GM18505 (cell line): ENCODE measurements at regions not wholly inside any gene's neighbourhood (a gene's known extent, or its start where the extent isn't known, plus 50 kb on each side); places are given as distances from the start of the nearest gene placed in this dataset.
"Not testable (repeated sequence)": the region's sequence is repeated elsewhere in the genome, so short reads cannot be mapped to it uniquely, and the experiment has no call there.

Source experiments
- ATAC-seq: cut with Tn5 transposase; IDR thresholded peaks from one replicate; pipeline ENCODE4 v1.9.1; 2021; ENCODE audit not compliant: unreplicated experiment

DNA sequence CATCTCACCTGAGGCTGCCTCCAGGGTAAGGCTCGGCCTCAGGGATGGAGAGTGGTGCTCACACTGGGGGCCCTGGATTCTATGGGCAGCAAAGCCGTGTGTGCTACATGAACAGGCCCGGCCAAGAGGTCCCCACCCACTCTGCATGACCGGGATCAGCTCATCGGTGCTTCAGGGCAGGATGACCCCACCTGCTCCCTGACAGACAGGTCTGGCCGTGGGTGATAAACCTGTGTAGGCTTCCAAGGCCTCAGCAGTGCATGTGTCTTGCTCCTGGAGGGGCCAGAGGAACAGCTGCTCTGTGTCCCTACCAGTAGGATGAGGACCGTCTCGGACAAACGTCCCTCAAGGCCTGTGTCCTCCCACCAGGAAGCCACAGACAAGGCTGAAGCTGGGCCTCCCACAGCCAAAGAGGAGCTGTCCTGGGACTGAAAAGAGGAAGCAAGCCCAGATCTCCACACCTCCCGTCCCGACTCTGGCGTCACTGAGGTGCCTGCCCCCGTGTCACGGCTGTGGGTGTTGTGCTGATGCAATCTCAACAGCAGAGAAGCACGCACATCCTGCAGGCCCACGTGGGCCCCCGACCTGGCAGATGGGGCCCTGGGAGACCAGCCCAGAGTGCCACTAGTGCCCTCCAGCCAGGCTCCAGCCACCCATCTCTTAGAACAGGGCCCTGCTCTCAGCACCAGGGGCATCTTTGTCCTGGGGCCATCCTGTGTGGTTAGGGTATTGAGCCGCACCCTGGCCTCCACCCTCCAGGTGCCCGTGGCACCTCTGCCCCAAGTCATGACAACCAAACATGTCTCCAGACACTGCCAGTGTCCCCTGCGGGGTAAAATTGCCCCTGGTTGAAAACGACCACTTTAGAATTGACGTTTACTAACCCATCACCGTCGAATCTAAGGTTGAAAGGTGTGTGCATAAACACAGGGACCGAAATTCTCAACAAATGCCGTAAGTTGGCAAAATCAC lies 5455.9 kb upstream of the TPTE start:
- ATAC-seq: peak; percentile 82

DNA sequence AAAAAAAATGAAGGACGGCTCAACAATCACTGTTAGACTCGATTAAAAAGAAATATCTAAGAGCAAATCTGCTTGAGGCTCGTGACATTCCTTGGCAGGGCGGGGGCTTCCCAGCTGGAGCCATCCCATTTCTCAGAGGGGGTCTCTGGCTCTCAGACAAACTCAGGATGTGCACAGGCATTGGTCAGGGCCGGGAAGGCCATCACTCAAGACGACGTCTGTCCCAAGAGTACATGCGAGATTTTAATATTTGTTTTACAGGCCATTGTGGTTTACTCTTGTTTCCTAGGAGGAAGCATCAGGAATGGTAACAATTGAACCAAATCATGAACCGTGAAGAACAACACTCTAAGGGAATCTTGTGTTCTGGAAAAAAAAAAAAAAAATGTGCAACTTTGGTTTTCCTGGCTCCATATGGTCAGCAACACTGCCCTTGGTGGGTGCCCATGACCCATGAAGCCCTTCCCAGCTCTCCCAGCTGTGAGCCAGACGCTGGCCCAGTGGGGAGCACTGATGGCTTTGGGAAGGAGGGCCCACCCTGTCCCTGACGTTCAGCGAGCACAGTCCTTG lies 5454.6 kb upstream of the TPTE start:
- not testable (repeated sequence) for ATAC-seq

DNA sequence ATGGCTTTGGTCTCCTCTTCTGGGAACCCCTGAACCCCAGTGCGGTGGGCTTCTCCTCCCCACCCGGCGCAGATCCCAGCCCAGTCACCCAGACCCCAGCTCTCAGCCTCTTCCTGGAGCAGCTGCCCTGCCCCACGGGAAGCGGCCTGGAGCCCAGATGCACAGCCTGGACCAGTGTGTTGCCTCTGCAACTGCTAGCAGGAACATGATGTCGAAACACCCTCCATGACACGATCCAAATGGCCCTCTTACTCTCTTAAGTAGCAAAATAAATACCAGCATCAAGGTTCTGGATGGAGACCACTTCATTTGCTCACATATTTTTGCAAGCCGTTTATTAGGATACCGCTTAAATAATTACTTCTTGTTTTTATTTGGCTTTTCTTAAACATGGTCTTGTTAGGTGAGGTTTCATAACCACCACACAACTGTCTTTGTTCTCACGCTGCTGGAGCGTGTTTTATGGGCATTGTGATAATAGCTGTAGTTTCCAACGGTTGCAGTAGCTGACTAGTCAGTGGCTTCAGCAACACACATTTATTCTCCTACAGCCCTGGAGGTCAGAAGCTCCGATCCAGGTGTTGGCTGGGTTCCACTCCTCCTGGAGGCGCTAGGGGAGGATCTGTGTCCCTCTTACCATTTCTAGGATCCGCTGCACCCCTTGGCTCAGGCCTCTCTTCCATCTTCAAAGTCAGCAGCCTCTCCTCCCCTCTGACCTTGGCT lies 5453.9 kb upstream of the TPTE start:
- not testable (repeated sequence) for ATAC-seq

DNA sequence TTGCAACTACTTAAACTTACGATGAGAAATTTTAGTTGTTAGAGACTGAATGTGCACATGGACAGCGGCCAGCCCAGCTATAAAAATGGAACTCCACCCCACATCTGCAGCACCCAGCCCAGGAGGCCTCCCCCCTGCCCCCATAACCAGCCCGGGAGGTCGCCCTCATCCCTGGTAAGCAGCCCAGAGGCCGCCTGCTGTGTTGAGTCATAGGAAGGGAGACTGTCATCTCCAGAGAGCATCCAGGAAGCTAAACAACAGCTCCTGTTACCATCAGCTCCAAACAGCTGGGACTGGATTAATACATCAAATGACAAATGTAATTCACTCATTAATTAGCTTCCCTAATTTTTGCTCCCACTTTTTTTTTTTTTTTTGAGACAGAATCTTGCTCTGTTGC lies 5452.7 kb upstream of the TPTE start:
- ATAC-seq: not testable (repeated sequence)

DNA sequence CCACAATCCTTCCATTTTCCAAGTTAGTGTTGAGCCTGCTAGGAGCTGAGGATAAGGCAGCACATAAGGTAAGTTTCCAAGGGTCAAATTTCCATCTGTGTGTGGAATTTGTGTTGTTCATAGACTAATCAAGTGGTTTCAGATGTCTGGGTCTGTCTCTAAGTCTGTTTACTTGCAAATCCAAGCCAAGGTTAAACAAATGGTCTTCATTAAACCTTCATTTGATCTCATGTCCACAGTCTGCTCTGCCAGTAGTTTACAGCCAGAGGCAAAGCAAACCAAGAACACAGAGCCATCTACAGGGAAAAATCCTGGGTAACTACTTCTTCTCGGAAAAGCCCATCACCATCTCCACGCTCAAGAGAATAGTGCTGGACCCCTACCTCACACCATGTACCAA lies 5450.2 kb upstream of the TPTE start:
- ATAC-seq: not testable (repeated sequence)

DNA sequence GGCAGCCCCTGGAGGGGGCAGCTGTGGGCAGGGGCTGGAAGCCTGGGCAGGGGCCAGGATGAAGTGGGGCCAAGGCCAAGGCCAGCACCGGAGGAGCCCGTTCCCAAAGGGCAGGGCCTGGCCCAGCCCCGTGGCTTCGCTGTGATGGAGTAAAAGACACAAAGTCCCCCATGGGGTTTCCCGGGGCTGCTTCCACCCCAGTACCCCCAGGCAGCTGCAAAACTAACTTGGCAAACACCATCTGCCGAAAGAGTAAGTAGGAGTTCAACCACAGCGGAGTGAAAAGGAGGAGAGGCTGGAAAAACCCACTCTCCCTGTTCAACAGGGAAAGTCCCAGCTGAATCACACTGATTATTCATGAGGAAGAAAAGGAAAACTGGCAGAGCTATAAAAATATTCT lies 5444.5 kb upstream of the TPTE start:
- ATAC-seq: not testable (repeated sequence)

DNA sequence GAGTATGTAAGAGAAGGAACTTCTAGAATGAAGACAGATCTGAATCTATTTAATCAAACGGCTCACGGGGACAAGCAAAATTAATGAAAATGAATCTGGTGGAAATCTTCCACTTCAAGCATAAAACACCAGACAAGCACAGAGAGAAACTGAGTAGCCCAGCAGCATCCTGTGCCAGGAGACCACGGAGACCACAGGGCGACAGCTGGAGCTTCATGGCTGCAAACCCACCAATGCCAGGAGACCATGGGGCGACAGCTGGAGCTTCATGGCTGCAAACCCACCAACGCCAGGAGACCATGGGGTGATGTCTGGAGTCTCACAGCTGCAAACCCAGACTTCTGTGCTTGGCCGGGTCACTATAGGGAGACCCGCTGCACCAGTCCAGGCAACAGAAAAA lies 5442.0 kb upstream of the TPTE start:
- ATAC-seq: not testable (repeated sequence)

DNA sequence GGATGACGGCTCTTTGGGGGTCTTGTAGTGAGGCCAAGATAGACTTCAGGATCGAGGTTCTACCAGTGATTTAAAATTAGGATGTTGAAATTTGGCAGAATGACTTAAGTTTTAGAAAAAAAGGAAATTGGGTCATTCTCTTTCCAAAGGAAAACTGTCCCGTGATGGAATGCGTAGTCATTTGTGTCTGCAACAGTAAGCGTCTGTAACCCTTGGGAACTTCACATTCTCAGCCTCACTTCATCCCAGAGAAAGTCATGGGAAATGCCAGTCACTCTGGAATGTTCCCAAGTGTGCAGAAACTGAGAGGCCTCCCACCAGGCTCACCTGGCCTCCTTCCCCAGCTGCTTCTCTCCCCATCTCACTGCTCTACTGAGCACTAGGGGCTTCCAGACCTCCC lies 5441.4 kb upstream of the TPTE start:
- ATAC-seq: not testable (repeated sequence)

DNA sequence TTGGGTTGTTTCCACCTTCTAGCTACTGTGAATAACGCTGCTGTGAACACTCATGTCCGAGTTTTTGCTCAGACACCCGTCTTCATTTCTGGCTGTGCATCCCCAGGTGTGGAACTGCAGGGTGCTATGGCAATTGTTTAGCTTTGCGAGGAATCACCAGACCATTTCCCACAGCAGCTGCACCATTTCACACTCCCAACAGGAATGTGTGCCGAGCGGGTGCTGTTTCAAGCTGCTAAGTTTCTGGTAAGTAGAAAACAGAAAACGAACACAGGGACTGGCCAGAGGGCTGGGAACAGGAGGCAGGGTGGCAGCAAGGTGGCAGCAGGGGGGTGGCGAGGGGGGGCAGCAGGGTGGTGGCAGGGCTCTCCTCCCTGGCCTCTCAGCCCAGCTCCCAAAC lies 5437.1 kb upstream of the TPTE start:
- not testable (repeated sequence) for ATAC-seq

DNA sequence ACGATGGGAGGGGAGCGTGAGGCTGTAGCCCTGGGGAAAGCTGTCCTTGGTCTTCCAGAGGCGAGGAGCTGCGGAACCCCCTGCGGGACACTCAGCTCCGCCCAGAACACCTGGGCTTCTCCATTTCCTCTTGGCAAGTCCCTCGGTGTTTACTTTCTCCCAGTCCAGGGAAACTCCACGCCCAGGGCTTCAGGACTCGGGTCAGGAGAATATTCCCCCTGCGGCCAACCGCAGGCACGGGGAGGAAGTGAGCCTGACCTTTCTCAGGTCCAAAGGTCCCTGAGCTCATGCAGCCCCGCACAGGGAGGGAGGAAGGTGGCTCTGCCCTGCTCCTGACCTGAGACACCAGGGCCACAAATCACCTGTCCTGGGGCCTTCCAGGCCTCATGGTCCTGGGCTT lies 5435.9 kb upstream of the TPTE start:
- ATAC-seq: not testable (repeated sequence)

DNA sequence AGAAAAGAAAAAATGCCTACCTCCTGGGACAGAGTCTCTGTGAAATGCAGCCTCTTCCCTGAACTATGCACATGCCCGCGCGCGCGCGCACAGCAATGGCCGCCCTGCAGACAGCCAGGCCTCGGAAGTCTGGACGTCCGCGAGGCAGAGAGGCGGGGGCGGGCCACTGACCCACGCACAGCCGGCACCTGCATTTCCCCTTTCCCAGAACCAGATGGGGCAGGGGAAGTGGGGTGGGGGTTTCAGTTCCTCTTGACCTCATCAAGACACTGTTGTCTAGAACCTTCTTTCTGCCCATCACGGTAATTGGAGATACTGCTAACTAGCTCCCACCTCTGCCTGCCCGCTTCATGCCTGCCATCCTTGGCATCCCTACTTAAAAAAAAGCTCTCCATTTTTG lies 5435.0 kb upstream of the TPTE start:
- not testable (repeated sequence) for ATAC-seq

DNA sequence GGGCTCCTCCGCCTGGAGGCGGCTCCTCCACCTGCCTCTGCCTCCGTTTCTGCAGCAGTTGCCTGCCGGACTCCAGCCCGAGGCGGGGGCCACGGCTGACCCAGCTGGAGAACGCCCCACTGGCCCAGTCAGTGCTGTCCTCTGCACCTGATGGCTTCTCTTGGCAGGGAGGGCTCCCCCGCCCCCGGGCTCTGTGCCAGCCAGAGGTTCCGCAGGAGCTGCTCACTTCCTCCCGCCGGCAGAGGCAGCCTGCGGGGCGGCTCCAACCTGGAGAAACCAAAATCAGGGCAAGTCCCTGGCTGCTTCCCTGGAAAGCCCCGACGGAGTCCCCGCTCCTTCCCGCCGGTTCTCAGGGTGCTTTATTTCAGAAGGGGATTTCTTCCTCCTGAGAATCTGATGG lies 5432.6 kb upstream of the TPTE start:
- ATAC-seq: not testable (repeated sequence)

DNA sequence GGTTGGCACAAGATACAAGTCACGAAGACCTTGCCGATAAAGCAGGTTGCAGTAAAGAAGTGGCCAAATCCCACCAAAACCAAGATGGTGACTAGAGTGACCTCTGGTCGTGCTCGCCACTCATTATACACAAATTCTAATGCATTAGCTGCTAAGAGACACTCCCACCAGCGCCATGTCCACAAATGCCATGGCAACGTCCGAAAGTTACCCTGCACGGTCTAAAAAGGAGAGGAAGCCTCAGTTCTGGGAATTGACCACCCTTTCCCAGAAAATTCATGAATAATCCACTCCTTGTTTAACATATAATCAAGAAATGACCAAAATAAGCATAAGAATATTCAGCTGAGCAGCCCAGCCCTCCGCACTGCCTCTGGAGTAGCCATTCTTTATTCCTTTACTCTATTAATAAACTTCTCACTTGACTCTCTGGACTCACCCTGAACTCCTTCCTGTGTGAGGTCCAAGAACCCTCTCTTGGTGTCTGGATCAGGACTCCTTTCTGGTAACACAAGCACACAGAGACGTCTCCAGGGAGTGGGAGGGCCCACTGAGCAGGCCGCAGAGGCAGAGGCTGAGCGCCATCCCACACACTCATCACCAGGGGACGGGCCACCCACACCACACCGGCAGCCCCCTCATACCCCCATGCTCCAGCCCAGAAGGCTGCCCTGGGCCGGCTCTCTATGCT lies 5431.8 kb upstream of the TPTE start:
- ATAC-seq: not testable (repeated sequence)

DNA sequence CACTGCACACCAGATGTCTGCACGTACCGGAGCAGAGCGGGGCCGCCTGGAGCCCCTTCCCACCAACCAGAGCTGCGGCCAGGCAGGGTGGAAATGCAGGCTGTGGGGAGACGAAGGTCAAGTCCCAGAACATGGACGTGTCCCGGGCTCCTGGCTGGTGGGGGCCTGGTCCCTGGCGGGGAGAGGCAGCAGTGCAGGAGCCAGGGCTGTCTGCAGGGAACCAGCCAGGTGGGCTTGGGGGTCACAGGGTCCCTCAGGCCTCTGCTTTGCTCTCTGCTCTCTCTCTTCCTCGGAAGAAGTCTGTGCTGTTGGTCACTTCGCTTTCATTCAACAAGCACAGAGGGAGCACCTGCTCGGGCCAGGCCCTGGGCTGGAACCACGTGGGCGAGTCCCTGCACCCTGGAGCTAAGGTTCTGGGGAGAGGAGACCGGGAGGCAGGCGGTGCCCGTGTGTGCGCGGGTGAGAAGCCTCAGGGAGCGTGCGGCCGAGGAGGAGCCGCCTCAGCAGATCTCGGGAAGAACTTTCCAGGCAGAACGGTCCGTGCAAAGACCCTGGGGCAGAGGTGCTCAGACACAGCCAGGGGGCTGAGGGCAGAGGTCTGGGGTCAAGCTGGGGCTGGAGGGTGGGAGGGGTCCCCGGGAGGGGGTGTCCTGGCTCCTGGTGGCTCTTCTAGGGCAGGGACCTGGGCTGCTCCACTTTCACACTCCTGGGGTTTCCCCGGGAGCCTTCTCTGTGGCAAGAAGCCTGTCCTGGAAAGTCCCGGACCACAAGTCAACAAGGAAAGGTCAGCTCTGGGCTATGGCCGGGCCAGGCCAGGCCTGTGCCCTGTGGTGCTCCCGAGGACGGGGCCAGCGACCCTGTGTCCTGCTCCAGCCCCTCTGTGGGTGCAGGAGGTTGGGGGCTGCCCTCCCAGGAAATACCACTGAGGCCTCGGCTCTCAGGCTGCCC lies 5431.0 kb upstream of the TPTE start:
- not testable (repeated sequence) for ATAC-seq

DNA sequence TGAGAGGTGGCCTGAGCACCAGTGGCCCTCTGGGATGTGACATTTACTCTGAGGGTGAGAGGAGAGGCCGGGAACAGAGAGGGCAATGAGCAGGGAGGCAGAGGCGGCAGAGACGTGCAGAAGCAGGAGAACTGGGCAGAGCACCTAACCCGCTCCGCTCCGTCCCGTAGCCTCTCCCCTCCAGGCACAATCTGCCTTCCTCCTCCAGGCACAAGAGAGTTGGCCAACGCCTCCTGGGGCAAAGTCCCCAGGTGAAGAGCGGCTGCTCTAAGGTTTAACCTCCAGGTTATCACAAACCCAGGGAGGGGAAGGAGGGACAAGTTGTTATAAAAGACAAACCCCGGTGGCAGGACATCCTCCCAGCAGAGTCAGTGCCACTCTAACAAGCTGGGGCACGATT lies 5430.1 kb upstream of the TPTE start:
- not testable (repeated sequence) for ATAC-seq

DNA sequence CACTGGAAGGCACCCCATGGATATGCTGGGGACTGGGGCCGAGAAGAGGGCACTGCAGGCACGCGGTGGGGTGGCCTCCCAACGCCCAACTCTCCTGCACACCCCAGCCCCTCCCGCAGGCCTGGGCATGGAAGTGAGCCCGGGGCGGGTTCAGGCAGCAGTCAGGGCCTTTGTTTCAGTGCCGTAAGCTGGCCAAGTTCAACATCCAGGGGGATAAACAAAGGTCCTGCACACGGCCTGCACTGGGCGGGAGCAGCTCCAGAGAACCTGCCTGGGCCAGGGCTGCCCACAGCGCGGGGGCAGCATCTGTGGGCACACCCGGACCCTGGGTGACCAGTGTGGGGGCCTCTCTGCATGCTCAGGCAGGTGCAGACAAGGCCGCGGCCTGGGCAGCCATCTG lies 5425.8 kb upstream of the TPTE start:
- not testable (repeated sequence) for ATAC-seq

DNA sequence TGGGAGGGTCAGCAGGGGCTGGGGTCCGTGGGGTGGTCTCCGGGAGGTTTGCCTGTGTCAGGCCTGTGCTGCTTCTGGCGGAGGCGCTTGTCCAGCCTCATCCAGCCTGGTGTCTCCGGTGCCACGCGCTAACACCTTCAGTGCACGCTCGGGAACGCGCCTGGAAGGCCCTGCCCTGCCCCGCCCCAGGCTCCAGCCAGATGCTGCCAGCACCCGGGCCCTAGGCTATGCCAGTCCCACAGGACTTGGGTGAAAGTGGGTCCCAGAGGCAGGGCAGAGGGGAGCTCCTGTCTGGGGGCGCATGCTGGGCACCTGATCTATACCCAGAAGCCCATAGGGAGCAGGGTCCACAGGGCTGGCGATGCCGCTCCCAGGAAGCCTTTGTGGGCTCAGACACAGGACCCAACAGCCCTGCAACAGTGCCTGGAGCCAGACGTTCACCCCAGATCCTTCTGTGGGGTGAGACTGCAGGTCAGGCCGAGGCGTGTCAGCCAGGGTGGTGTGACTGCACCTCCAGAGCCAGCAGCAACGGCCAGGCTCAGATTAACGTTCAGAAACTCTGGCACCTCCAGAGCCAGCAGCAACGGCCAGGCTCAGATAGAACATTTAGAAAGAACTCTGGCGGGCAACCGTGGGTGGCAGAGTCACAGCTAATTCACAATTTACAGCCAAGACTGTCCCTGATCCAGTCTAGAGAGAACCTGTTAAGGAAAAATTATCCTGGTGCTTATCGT lies 5423.2 kb upstream of the TPTE start:
- ATAC-seq: not testable (repeated sequence)

DNA sequence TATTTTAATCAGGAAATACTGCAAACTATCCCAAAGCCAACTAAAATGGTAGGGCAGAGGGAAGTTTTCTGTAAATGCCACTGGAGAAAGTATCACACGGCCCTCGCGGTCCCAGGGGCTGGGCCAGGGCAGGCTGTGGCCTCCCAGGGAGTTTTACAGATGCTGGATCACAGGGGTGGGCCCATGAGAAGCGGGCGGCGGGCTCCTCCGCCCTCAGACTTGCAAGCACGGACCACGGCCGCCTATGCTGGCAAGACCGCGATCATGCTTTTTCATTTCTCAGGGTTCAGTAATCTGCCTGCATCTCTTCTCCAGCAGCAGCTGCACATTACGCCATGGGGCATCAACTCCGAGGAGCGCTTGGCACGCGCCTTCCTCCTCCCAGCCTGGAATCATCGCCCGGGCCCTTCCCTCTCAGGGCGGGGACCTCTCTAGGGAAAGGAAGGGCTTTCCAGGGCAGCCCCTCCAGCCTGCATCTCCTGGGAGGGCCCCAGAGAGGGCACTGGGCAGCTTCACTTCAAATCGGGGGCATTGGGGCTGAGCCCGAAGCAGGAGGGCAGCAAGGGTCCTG lies 5420.7 kb upstream of the TPTE start:
- ATAC-seq: not testable (repeated sequence)

DNA sequence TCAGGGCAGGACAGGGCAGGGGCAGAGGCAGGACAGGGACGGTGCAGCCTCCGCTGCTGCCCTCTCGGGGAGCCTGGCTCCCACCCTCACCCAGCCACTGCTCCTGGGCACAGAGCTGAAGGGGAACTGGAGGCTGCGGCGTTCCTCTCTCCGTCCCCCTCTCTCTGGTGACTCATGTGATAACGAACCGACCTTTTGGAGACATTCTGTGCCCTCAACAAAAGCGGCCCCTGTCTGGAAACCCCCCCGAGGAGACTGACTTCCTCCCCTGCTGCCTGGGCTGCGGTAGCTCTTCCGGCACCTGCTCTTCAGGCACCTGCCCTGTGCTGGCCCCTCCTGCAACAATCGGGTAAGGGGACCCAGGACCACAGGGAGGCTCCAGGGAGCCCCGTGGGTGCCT lies 5419.6 kb upstream of the TPTE start:
- peak; percentile 56 for ATAC-seq
